Suprapubic skin (tissue), 4 donors: ENCODE measurements at regions not wholly inside any gene's neighbourhood (a gene's known extent, or its start where the extent isn't known, plus 50 kb on each side); places are given as distances from the start of the nearest gene placed in this dataset.

Experiments used
- DNase-seq, 2 donors: peaks; one replicate each; pipeline ENCODE4 v3.0.0-alpha.2; 2019; ENCODE audit warnings: low spot score in 2 of 2
- H3K27ac ChIP-seq: fragments of 200-600 bp; sonication (generic); one replicate; pipeline ENCODE4 v1.5.1; 2019
- H3K27me3 ChIP-seq: fragments of 200-600 bp; sonication (generic); one replicate; pipeline ENCODE4 v1.5.1; 2019
- H3K36me3 ChIP-seq: fragments of 200-600 bp; sonication (generic); one replicate; pipeline ENCODE4 v1.5.1; 2019
- H3K4me1 ChIP-seq: fragments of 200-600 bp; sonication (generic); one replicate; pipeline ENCODE4 v1.5.1; 2019
- H3K4me3 ChIP-seq: fragments of 200-600 bp; sonication (generic); one replicate; pipeline ENCODE4 v1.5.1; 2019; ENCODE audit warnings: mild to moderate bottlenecking
- H3K9me3 ChIP-seq: fragments of 200-600 bp; sonication (generic); one replicate; pipeline ENCODE4 v1.5.1; 2019
- CTCF ChIP-seq, 2 donors: fragments of 200-600 bp in 1 of 2; fragments of 450-650 bp in 1 of 2; sonication (generic) in 1 of 2; IDR thresholded peaks; one replicate each; pipeline ENCODE4 v1.5.1; 2016 to 2019; ENCODE audit warnings: antibody characterized with exemption in 2 of 2, mild to moderate bottlenecking in 1 of 2, moderate library complexity in 1 of 2
- EP300 ChIP-seq: sonication (generic); formaldehyde crosslinking; IDR thresholded peaks from one replicate; pipeline ENCODE4 v1.6.1; 2017; ENCODE audit warnings: antibody characterized with exemption
- POLR2A ChIP-seq, 2 donors: fragments of 450-650 bp; IDR thresholded peaks; one replicate each; pipeline ENCODE4 v1.6.1; 2017; ENCODE audit warnings: antibody characterized with exemption in 2 of 2, mild to moderate bottlenecking in 2 of 2, moderate library complexity in 2 of 2
- POLR2AphosphoS5 ChIP-seq, 3 donors: sonication (generic); formaldehyde crosslinking; IDR thresholded peaks; one replicate each; pipeline ENCODE4 v1.6.1; 2017; ENCODE audit warnings: antibody characterized with exemption in 3 of 3
- WGBS: methylation state at CpG from one replicate; pipeline ENCODE4 v1.1.5; 2018; 5-methylcytosine and 5-hydroxymethylcytosine counted together

DNA sequence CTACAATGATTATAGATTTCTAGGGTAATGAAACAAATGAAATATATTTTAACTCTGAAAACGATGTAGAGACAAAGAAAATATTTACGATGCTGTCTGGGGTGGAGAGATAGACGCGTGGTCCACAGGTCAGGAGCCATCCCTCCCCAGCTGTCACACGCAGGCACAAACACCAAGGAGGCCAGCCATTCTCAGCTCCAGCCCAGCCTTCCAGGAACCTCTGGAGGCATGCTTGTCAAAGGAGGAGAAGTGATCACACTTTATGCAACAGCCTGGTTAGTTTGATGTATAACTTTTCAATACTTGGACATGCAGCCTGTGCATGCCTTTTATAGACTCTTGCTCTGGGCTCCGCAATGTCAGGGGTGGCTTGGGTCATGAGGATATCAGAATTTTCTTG lies 391.5 kb upstream of the MGMT start:
- no peaks in the 10 kb centered on the region for H3K27me3 ChIP-seq
- TF ChIP-seq POLR2A (IDR thresholded peaks at IDR 0.05) (no peak), POLR2AphosphoS5 (IDR thresholded peaks at IDR 0.05) (no peak), CTCF (IDR thresholded peaks at IDR 0.05) (no peak), EP300 (no peak)
- WGBS, result 65% methylated on average over 6 of the region's 6 CpGs
- no peak overlapping the region for H3K4me3 ChIP-seq
- H3K27ac ChIP-seq, result no peak overlapping the region
- H3K36me3 ChIP-seq, result no peaks in the 10 kb centered on the region
- no peak for DNase-seq
- H3K4me1 ChIP-seq, result peaks cover 10% of the 10 kb centered on the region
- peaks cover 5% of the 10 kb centered on the region for H3K9me3 ChIP-seq

DNA sequence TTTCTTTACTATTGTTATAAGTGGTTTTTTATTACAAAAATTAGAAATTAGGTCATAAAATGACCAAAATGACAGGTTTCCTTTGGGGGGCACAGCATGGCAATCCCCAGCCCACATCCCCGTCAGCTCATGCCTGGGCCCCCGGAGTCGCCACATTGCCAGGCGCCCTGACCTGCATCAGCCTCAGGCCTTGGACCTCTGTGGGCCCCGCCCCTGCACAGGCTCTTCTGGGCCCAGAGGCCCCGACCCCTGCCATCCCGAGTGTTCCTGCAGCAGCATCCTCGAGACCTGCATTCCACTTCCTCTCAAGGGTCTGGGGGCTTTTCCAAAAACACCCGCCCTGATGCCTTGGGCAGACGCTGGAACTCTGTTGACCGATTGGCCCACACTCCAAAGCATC lies 391.1 kb upstream of the MGMT start:
- Histone ChIP-seq H3K36me3 (no peaks in the 10 kb centered on the region), H3K4me1 (peaks cover 10% of the 10 kb centered on the region), H3K27me3 (no peaks in the 10 kb centered on the region), H3K27ac (no peak overlapping the region), H3K9me3 (peaks cover 8% of the 10 kb centered on the region), H3K4me3 (no peak overlapping the region)
- no peak for TF ChIP-seq POLR2AphosphoS5 (IDR thresholded peaks at IDR 0.05)
- TF ChIP-seq CTCF (IDR thresholded peaks at IDR 0.05), result no peak
- no peak for TF ChIP-seq EP300
- no peak for TF ChIP-seq POLR2A (IDR thresholded peaks at IDR 0.05)
- WGBS, result 86% methylated on average over 9 of the region's 11 CpGs
- no peak for DNase-seq

DNA sequence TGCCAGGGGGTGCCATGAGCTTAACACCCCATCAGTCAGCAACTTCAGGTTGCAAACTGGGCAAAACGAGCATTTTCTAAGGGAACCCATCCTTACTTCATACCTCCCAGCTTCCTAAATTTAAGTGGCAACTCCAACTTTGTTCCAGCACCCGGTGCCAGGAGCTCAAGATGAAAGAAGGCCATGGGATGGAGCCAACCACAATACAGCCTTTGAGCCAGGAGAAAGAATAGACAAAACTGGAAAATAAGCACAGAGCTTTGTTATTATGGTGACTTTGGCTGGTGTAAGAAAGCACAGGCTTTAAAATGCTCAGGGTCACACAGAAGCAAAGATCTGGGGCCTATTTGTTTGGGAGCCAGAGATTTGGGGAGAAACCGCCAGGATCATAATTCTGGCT lies 388.7 kb upstream of the MGMT start:
- no peak for TF ChIP-seq CTCF (IDR thresholded peaks at IDR 0.05)
- no peak for TF ChIP-seq EP300
- no peak for TF ChIP-seq POLR2AphosphoS5 (IDR thresholded peaks at IDR 0.05)
- TF ChIP-seq POLR2A (IDR thresholded peaks at IDR 0.05), result no peak
- H3K27me3 ChIP-seq, result no peaks in the 10 kb centered on the region
- H3K4me1 ChIP-seq, result peaks cover 10% of the 10 kb centered on the region
- H3K9me3 ChIP-seq, result peaks cover 8% of the 10 kb centered on the region
- WGBS, result 34% methylated on average over 3 of the region's 3 CpGs
- no peak overlapping the region for H3K4me3 ChIP-seq
- no peak for DNase-seq
- H3K36me3 ChIP-seq, result no peaks in the 10 kb centered on the region
- no peak overlapping the region for H3K27ac ChIP-seq

DNA sequence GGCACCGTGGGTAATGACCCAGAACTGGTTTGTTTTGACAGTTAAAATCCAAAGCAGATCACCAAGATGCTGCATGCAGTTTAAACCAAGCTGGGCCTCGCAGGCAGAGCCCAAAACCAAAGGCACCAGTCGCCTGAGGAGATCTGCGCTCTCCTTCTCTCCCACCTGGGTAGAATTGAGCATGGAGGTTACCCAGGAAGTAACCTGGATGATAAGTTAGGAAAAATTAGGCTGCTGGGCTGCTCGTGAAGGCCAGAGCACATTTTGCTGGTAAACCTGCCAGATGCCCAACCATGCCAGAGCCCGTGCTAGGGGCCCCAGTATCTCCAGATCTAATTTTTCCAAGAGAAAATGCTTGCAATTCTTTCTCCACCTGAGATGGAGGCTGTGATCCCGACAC lies 388.3 kb upstream of the MGMT start:
- Histone ChIP-seq H3K36me3 (no peaks in the 10 kb centered on the region), H3K9me3 (peaks cover 8% of the 10 kb centered on the region), H3K4me1 (peaks cover 10% of the 10 kb centered on the region), H3K27ac (no peak overlapping the region), H3K4me3 (no peak overlapping the region), H3K27me3 (no peaks in the 10 kb centered on the region)
- no peak for TF ChIP-seq POLR2AphosphoS5 (IDR thresholded peaks at IDR 0.05)
- TF ChIP-seq EP300, result no peak
- TF ChIP-seq CTCF (IDR thresholded peaks at IDR 0.05), result no peak
- TF ChIP-seq POLR2A (IDR thresholded peaks at IDR 0.05), result no peak
- WGBS, result 52% methylated on average over 5 of the region's 7 CpGs
- DNase-seq, result no peak

- Histone ChIP-seq H3K27me3 (no peaks in the 10 kb centered on the region), H3K4me3 (no peak overlapping the region), H3K27ac (no peak overlapping the region), H3K4me1 (peaks cover 10% of the 10 kb centered on the region), H3K9me3 (peaks cover 8% of the 10 kb centered on the region), H3K36me3 (no peaks in the 10 kb centered on the region)
- TF ChIP-seq CTCF (IDR thresholded peaks at IDR 0.05) (no peak), POLR2A (IDR thresholded peaks at IDR 0.05) (no peak), EP300 (no peak), POLR2AphosphoS5 (IDR thresholded peaks at IDR 0.05) (no peak)
- DNase-seq, result no peak
- 67% methylated on average over 3 of the region's 3 CpGs for WGBS
These were observed 387.3 kb upstream of the MGMT start for GRCh38 chr10:129079705-129080104.
